ENCODE measurements at regions not wholly inside any gene's neighbourhood (a gene's known extent, or its start where the extent isn't known, plus 50 kb on each side); places are given as distances from the start of the nearest gene placed in this dataset.

- no peak for TF ChIP-seq CTCF (IDR thresholded peaks at IDR 0.05)
- no peak for TF ChIP-seq POLR2AphosphoS5 (IDR thresholded peaks at IDR 0.05; ENCODE audit: insufficient read depth in 1 of 2, low read depth in 1 of 2)
- TF ChIP-seq POLR2A (IDR thresholded peaks at IDR 0.05): no peak
Observed at GRCh38 chr19:46958532-46958931, 61.1 kb upstream of the NPAS1 start.

Data from vagina (tissue), 2 donors.